Neural crest cell (in vitro differentiated cells): ENCODE measurements at regions not wholly inside any gene's neighbourhood (a gene's known extent, or its start where the extent isn't known, plus 50 kb on each side); places are given as distances from the start of the nearest gene placed in this dataset.

Experiments
- DNase-seq: peaks from one replicate; pipeline ENCODE4 v3.0.0; 2021; ENCODE audit warnings: low read depth, mixed read lengths, low spot score
- H3K27ac Mint-ChIP-seq: one replicate; pipeline ENCODE4 v1.8.0; 2021; ENCODE audit warnings: mild to moderate bottlenecking, mixed read lengths; ENCODE audit not compliant: unreplicated experiment
- H3K27me3 Mint-ChIP-seq: 2 replicates; pipeline ENCODE4 v1.8.0; 2021; ENCODE audit warnings: low read depth, mild to moderate bottlenecking, mixed read lengths
- H3K36me3 Mint-ChIP-seq: 2 replicates; pipeline ENCODE4 v1.8.0; 2021; ENCODE audit warnings: low read depth, mild to moderate bottlenecking, mixed read lengths
- H3K4me1 Mint-ChIP-seq: 2 replicates; pipeline ENCODE4 v1.8.0; 2021; ENCODE audit warnings: mixed read lengths
- H3K4me3 Mint-ChIP-seq: one replicate; pipeline ENCODE4 v1.8.0; 2021; ENCODE audit warnings: mild to moderate bottlenecking, mixed read lengths
- H3K9me3 Mint-ChIP-seq: 2 replicates; pipeline ENCODE4 v1.8.0; 2021; ENCODE audit warnings: mixed read lengths
- CTCF ChIP-seq: fragments of 200-600 bp; sonication (generic); conservative IDR thresholded peaks from 2 replicates; pipeline ENCODE4 v1.5.0; 2021; ENCODE audit warnings: antibody characterized with exemption, mild to moderate bottlenecking

DNA sequence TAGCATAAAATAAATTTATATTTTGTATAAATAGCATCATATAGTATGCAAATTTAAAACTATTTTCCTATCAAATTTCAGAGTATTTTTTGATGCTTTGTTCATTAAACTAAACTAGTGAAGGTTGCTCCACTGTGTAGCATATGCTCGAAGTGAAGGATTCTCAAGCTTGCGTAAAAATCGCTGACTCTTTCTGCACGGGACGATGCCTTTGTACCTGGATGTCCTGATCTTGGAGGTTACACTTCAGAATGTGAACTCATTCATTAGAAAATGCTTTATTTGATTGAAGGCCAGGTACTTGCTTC lies 305.0 kb downstream of the WDR72 start:
- no peaks in the 10 kb centered on the region for H3K27me3 Mint-ChIP-seq
- H3K36me3 Mint-ChIP-seq: no peaks in the 10 kb centered on the region
- no peak overlapping the region for H3K4me3 Mint-ChIP-seq
- no peak for TF ChIP-seq CTCF
- no peak for DNase-seq
- H3K27ac Mint-ChIP-seq: no peak overlapping the region
- H3K9me3 Mint-ChIP-seq: peaks cover 3% of the 10 kb centered on the region
- H3K4me1 Mint-ChIP-seq: peaks cover 10% of the 10 kb centered on the region

GRCh38 chr15:53453253-53454105 lies 306.0 kb downstream of the WDR72 start:
- Mint-ChIP-seq H3K4me1 (peaks cover 14% of the 10 kb centered on the region), H3K9me3 (peaks cover 3% of the 10 kb centered on the region), H3K36me3 (no peaks in the 10 kb centered on the region), H3K4me3 (no peak overlapping the region), H3K27me3 (no peaks in the 10 kb centered on the region), H3K27ac (no peak overlapping the region)
- no peak for DNase-seq
- no peak for TF ChIP-seq CTCF

DNA sequence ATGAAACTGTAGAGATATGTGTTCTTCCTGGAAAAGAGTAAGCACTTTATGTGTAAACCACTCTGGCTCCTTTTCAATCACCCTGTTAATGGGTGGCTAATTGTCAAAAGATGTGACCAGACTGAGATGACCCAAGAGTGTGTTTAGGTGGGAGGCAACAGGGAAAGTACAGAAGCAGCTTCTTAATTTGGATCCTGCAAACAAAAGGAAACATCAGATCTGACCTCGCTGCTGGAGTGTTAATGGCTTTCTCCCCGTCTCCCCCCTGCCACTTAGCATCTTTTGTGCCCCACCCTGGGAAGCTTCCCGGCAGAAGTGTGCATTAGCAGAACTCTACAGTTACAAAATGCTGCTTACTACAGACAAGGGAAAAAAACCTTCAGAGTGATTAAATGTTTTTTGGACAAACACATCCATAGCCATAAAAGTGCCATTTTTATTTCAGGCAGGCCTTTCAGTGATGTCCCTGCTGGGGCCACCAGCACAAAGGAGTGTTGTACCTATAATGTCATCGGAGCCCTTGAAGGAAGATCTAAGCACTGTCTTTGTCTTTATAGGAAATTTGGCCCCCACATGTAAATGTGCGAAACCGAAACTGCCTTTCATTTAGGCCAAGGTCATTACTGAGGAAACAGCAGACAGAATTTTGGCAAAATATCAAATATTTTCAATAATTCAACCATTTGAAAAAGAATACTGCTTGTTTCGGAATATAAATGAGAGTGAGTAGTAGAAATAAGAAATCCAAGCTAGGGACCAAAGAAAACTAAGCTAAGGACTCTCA lies 311.0 kb downstream of the WDR72 start:
- Mint-ChIP-seq H3K27me3 (no peaks in the 10 kb centered on the region), H3K9me3 (peaks cover 3% of the 10 kb centered on the region), H3K4me3 (no peak overlapping the region), H3K36me3 (no peaks in the 10 kb centered on the region), H3K27ac (no peak overlapping the region), H3K4me1 (peaks cover 17% of the 10 kb centered on the region)
- no peak for DNase-seq
- no peak for TF ChIP-seq CTCF

DNA sequence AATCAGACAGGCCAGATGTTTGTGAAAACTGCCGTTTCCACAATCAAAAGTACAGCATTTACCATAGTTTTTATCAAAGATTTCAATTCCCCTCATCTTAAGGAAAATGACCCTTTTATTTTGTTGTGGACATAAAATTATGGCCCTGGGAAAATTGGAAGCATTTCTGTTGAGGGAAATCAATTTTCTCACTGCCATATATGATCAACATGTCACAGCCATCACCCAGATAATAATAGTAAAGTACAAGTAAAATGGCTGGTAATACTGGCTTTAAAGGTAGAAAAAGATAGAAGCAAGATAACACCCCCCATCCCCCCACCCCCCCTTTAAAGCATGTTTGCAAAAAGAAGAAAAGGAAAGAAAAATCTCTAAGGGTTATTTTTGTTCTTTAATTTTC lies 311.7 kb downstream of the WDR72 start:
- no peak for DNase-seq
- TF ChIP-seq CTCF: no peak
- no peaks in the 10 kb centered on the region for H3K27me3 Mint-ChIP-seq
- no peaks in the 10 kb centered on the region for H3K36me3 Mint-ChIP-seq
- no peak overlapping the region for H3K4me3 Mint-ChIP-seq
- H3K9me3 Mint-ChIP-seq: peaks cover 3% of the 10 kb centered on the region
- H3K4me1 Mint-ChIP-seq: peaks cover 17% of the 10 kb centered on the region
- no peak overlapping the region for H3K27ac Mint-ChIP-seq

DNA sequence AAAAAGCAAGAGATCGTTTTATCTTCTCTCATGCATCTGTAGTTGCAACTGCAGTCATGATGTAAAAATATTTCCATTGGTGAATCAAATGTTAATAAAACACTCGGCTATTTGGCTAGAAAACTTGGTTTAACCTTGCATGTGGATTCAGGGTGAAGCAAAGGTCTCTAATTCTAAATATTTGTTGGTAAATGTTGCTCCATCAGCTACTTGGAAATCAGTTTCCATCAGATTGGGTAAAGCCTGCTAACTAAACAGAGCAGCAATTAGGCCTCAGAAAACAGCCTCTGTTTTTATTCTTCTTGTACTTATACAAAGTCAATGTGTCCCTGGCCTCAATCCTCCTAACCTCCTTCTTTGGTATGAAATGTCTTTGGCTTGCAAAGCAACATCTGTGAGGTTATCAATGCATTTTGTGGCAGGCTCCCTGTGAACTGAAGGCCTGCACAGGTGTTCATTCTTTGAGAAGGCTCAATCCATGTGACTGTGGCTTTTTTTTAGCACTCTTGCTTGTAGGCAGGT lies 312.3 kb downstream of the WDR72 start:
- Mint-ChIP-seq H3K27ac (no peak overlapping the region), H3K4me3 (no peak overlapping the region), H3K27me3 (no peaks in the 10 kb centered on the region), H3K9me3 (peaks cover 3% of the 10 kb centered on the region), H3K4me1 (peaks cover 17% of the 10 kb centered on the region), H3K36me3 (no peaks in the 10 kb centered on the region)
- no peak for TF ChIP-seq CTCF
- DNase-seq: no peak
